Activated naive CD4-positive, alpha-beta T cell treated with anti-CD3 and anti-CD28 coated beads, Interleukin-2, amount 10 ng/mL, durations not matched to agents 7 days and 5 days (primary cell): ENCODE measurements at regions not wholly inside any gene's neighbourhood (a gene's known extent, or its start where the extent isn't known, plus 50 kb on each side); places are given as distances from the start of the nearest gene placed in this dataset.

Source experiments
- CTCF ChIA-PET: fragments of 350-600 bp; sonication (Branson Sonifier 250); formaldehyde crosslinking; loops from one replicate; lab custom pipeline; 2021; ENCODE audit warnings: antibody characterized with exemption; lab: Charles Lee
- DNase-seq: peaks from one replicate; pipeline ENCODE4 v3.0.0-alpha.2; 2020
- H3K27ac Mint-ChIP-seq: one replicate; pipeline ENCODE4 v1.8.0; 2021; ENCODE audit warnings: mild to moderate bottlenecking, moderate library complexity, mixed read lengths
- H3K27me3 Mint-ChIP-seq: one replicate; pipeline ENCODE4 v1.8.0; 2021; ENCODE audit warnings: mild to moderate bottlenecking, mixed read lengths
- H3K36me3 Mint-ChIP-seq: one replicate; pipeline ENCODE4 v1.8.0; 2021; ENCODE audit warnings: mixed read lengths
- H3K4me1 Mint-ChIP-seq: one replicate; pipeline ENCODE4 v1.8.0; 2021; ENCODE audit warnings: mixed read lengths
- H3K4me3 Mint-ChIP-seq: one replicate; pipeline ENCODE4 v1.8.0; 2021; ENCODE audit warnings: mild to moderate bottlenecking, moderate library complexity, mixed read lengths
- H3K9me3 Mint-ChIP-seq: one replicate; pipeline ENCODE4 v1.8.0; 2021; ENCODE audit warnings: mixed read lengths

DNA sequence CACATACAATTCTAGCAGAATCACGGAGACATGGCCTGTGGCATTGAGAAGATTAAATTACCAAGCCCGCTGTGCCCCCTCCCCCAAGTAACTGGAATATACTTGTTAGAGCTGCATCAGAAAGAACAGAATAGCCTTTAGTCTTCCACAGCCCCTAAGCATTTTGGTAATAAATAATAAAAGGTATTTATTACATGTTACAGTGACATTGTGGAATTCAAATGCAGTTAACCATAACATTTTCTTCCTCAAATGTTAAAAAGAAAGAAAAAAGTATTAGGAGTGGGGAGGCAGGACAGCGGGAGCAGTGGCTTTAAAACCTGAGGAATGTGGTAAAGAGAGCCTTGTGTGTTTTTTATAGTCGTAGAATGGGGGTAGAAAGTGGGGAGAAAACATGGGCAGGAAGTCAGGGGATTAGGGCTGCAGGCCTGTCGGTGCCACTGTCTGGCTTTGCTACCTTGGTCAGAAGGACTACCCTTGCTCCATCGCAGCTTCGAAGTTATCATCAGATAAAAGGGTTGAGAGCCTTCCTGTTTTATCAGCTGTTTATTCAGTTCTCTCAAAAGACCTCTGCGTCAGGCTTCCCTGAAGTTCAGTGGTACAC lies 255.9 kb downstream of the MSRB3 start:
- H3K27ac Mint-ChIP-seq = no peak overlapping the region
- no peaks in the 10 kb centered on the region for H3K36me3 Mint-ChIP-seq
- no peaks in the 10 kb centered on the region for H3K27me3 Mint-ChIP-seq
- H3K4me3 Mint-ChIP-seq = no peak overlapping the region
- CTCF ChIA-PET = no interaction called here
- no peak for DNase-seq
- peaks cover 2% of the 10 kb centered on the region for H3K9me3 Mint-ChIP-seq
- no peaks in the 10 kb centered on the region for H3K4me1 Mint-ChIP-seq

- Mint-ChIP-seq H3K4me1 (no peaks in the 10 kb centered on the region), H3K27me3 (no peaks in the 10 kb centered on the region), H3K9me3 (peaks cover 8% of the 10 kb centered on the region), H3K27ac (no peak overlapping the region), H3K4me3 (no peak overlapping the region), H3K36me3 (no peaks in the 10 kb centered on the region)
- CTCF ChIA-PET = no interaction called here
- DNase-seq = no peak
Observed at GRCh38 chr12:65535946-65536345, 257.5 kb downstream of the MSRB3 start.

- Mint-ChIP-seq H3K27ac (no peak overlapping the region), H3K27me3 (no peaks in the 10 kb centered on the region), H3K4me1 (no peaks in the 10 kb centered on the region), H3K4me3 (no peak overlapping the region), H3K9me3 (peaks cover 8% of the 10 kb centered on the region), H3K36me3 (no peaks in the 10 kb centered on the region)
- no peak for DNase-seq
- CTCF ChIA-PET = no interaction called here
Observed at GRCh38 chr12:65536351-65536750, 257.9 kb downstream of the MSRB3 start.

GRCh38 chr12:65536876-65537681 lies 258.6 kb downstream of the MSRB3 start:
- Mint-ChIP-seq H3K27ac (no peak overlapping the region), H3K9me3 (peaks cover 8% of the 10 kb centered on the region), H3K36me3 (no peaks in the 10 kb centered on the region), H3K27me3 (no peaks in the 10 kb centered on the region), H3K4me1 (no peaks in the 10 kb centered on the region), H3K4me3 (no peak overlapping the region)
- DNase-seq = no peak
- CTCF ChIA-PET = no interaction called here

- H3K36me3 Mint-ChIP-seq = no peaks in the 10 kb centered on the region
- CTCF ChIA-PET = no interaction called here
- H3K4me1 Mint-ChIP-seq = no peaks in the 10 kb centered on the region
- no peak overlapping the region for H3K4me3 Mint-ChIP-seq
- peaks cover 8% of the 10 kb centered on the region for H3K9me3 Mint-ChIP-seq
- no peak for DNase-seq
- H3K27ac Mint-ChIP-seq = no peak overlapping the region
- no peaks in the 10 kb centered on the region for H3K27me3 Mint-ChIP-seq
Observed at GRCh38 chr12:65537978-65538377, 259.5 kb downstream of the MSRB3 start.

DNA sequence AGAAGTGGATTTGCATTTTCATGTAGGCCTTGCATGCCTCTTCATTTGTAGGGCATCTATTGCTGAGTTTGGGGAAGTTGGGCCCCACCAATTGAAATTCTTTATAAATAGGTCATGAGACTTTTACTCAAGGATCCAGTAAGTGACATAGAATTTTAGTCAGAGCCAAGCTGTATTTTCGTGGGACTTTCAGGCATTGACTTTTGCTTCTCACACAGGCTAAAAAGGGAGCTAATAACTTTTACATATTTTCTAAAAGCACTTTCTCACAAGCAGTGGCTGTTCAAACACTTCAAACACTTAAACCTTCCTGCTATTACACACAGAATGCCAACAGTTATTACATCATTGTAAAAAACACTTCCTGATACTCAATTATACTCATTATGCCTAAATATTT lies 260.5 kb downstream of the MSRB3 start:
- DNase-seq = no peak
- Mint-ChIP-seq H3K4me3 (no peak overlapping the region), H3K27me3 (no peaks in the 10 kb centered on the region), H3K4me1 (no peaks in the 10 kb centered on the region), H3K9me3 (peaks cover 8% of the 10 kb centered on the region), H3K27ac (no peak overlapping the region), H3K36me3 (no peaks in the 10 kb centered on the region)
- CTCF ChIA-PET = no interaction called here

DNA sequence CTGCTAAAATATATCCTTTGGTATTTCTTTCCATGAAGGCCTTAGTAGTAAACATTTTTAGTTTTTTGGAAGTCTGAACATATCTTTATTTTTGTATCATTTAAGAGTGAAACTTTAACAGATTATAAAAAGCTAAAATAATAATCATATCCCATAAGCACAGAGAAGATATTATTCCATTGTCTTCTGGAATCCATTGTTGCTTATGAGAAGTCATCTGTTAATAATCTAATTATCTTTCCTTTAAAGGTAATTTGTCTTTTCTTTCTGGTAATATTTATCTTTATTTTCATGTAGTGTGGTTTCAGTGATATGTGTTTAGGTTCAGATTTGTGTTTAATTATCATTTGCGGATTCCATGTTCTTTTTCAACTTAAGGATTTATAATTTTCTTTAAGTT lies 261.7 kb downstream of the MSRB3 start:
- peaks cover 8% of the 10 kb centered on the region for H3K9me3 Mint-ChIP-seq
- no peaks in the 10 kb centered on the region for H3K27me3 Mint-ChIP-seq
- no peak overlapping the region for H3K4me3 Mint-ChIP-seq
- no peak overlapping the region for H3K27ac Mint-ChIP-seq
- no peaks in the 10 kb centered on the region for H3K4me1 Mint-ChIP-seq
- CTCF ChIA-PET = no interaction called here
- no peak for DNase-seq
- no peaks in the 10 kb centered on the region for H3K36me3 Mint-ChIP-seq

DNA sequence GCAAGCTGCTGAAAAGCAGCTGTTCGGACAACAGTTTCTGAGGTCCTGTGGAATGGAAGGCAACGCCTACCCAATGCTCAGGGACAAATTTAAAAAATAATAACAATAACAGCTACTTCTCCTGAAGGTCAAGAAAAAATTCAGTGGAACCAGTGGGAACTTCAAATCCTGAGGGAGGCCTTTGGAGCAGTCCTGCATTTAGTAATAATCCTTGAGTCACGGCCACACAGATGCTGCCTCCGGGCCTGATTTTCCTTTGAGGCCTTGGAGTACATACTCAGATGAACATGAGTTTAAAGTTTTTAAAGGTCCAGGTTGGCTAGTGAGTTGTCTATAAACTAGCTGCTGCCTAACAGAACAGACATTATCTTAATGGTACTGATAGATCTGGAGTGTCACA lies 268.0 kb downstream of the MSRB3 start:
- H3K9me3 Mint-ChIP-seq = no peaks in the 10 kb centered on the region
- no peaks in the 10 kb centered on the region for H3K27me3 Mint-ChIP-seq
- no peaks in the 10 kb centered on the region for H3K36me3 Mint-ChIP-seq
- no peak overlapping the region for H3K4me3 Mint-ChIP-seq
- DNase-seq = no peak
- no peak overlapping the region for H3K27ac Mint-ChIP-seq
- CTCF ChIA-PET = interaction anchor here (2.0 kb wide), 1 partner anchor 10 kb away, joined by 7 read pairs; no protein-coding TSS in a partner anchor
- H3K4me1 Mint-ChIP-seq = no peaks in the 10 kb centered on the region

DNA sequence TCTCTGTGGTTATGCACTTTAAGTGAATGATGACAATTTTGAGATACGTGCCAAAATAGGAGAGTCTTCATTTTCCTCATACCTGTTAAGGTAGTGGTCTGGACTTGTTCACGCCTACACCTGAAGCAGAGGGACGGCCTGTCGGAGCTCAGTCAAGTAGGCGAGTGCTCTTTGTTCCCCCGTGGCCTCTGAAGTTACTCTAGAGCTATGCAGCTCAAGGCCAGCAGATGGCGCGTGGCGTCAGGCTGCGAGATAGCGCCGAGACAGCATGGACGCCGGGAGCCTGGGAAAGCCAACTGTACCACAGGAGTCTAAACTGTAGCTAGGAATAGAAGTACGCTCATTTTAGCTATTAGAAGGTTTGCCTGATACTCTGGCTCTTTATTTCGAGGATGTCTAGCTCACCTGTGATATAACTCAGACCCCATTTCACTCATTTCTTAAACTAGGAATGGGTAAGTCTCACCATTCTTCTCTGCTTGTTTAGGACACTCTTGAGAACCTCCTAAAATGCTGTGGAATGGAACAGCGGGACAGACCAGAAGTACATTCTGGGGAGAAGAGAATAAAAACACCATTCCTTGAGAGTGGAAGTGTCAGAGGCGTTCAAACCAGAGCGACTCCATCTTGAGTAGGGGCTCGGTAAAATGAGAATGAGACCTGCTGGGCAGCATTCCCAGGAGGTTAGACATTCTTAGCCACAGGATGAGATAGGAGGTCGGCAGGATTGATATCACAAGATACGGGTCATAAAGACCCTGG lies 267.4 kb upstream of the HMGA2 start:
- Mint-ChIP-seq H3K4me3 (no peak overlapping the region), H3K27me3 (peaks cover 8% of the 10 kb centered on the region), H3K27ac (no peak overlapping the region), H3K36me3 (no peaks in the 10 kb centered on the region), H3K9me3 (no peaks in the 10 kb centered on the region), H3K4me1 (no peaks in the 10 kb centered on the region)
- CTCF ChIA-PET = interaction anchor here (0.6 to 1.5 kb wide), 9 partner anchors 10 to 550 kb away, joined by 3 to 7 read pairs (median 3); no protein-coding TSS in a partner anchor
- peak; percentile 69 for DNase-seq

GRCh38 chr12:65557438-65558181 lies 266.7 kb upstream of the HMGA2 start:
- no peaks in the 10 kb centered on the region for H3K9me3 Mint-ChIP-seq
- no peaks in the 10 kb centered on the region for H3K4me1 Mint-ChIP-seq
- H3K36me3 Mint-ChIP-seq = no peaks in the 10 kb centered on the region
- no peak overlapping the region for H3K27ac Mint-ChIP-seq
- CTCF ChIA-PET = interaction anchor here (1.2 to 1.5 kb wide), 3 partner anchors 11 to 45 kb away, joined by 3 to 7 read pairs (median 6); no protein-coding TSS in a partner anchor
- DNase-seq = no peak
- H3K27me3 Mint-ChIP-seq = peaks cover 8% of the 10 kb centered on the region
- no peak overlapping the region for H3K4me3 Mint-ChIP-seq

DNA sequence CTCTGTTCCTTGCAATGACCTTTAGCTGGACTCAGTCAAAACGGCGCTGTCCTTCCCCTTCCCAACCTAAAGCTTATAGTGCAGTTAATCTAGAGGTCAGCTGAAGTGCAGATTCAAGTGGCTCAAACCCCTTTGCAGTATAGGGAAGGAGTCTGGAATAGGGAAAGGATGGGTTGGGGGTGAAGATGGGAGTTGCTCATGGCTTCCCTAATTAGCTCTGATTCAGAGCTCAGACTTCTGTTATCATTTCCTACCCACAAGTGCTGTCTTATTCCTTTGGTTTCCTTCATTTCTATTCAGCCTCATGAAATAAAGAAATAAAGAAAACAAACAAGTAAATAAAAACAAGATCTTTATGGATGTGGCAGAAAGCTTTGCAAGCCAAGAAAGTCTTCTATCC lies 264.0 kb upstream of the HMGA2 start:
- no peaks in the 10 kb centered on the region for H3K4me1 Mint-ChIP-seq
- no peaks in the 10 kb centered on the region for H3K9me3 Mint-ChIP-seq
- no peaks in the 10 kb centered on the region for H3K36me3 Mint-ChIP-seq
- no peak for DNase-seq
- H3K27ac Mint-ChIP-seq = no peak overlapping the region
- no peak overlapping the region for H3K4me3 Mint-ChIP-seq
- CTCF ChIA-PET = interaction anchor here (0.8 kb wide), 1 partner anchor 586 kb away, joined by 3 read pairs; no protein-coding TSS in a partner anchor
- H3K27me3 Mint-ChIP-seq = peaks cover 11% of the 10 kb centered on the region

DNA sequence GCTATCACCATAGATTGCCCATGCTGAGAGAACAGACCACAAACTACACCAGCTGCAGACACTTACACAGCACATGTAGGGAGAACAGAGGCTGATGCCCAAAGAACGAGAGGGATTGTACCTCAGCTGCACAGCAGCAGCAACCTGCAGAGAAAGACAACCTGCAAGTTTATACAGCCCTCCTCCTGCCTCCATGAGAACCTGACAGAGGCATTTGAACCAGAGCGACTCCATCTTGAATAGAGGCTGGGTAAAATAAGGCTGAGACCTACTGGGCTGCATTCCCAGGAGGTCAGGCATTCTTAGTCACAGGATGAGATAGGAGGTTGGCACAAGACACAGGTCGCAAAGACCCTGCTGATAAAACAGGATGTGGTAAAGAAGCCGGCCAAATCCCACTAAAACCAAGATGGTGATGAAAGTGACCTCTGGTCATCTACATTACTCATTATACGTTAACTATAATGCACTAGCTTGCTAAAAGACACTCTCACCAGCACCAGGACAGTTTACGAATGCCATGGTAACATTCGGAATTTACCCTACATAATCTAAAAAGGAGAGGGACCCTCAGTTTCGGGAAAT lies 262.4 kb upstream of the HMGA2 start:
- H3K27me3 Mint-ChIP-seq = peaks cover 7% of the 10 kb centered on the region

GRCh38 chr12:65565601-65566560 lies 258.4 kb upstream of the HMGA2 start:
- CTCF ChIA-PET = no interaction called here
- Mint-ChIP-seq H3K4me1 (no peaks in the 10 kb centered on the region), H3K4me3 (no peak overlapping the region), H3K36me3 (no peaks in the 10 kb centered on the region), H3K27me3 (peaks cover 3% of the 10 kb centered on the region), H3K9me3 (no peaks in the 10 kb centered on the region), H3K27ac (no peak overlapping the region)
- DNase-seq = no peak

More for the DNA sequence above, 262.4 kb upstream of the HMGA2 start:
- Mint-ChIP-seq H3K4me1 (no peaks in the 10 kb centered on the region), H3K27ac (no peak overlapping the region), H3K36me3 (no peaks in the 10 kb centered on the region), H3K9me3 (no peaks in the 10 kb centered on the region), H3K4me3 (no peak overlapping the region)
- no peak for DNase-seq
- CTCF ChIA-PET = no interaction called here
